Neuronal stem cell (in vitro differentiated cells): ENCODE measurements at regions not wholly inside any gene's neighbourhood (a gene's known extent, or its start where the extent isn't known, plus 50 kb on each side); places are given as distances from the start of the nearest gene placed in this dataset.

ENCODE experiments used
- DNase-seq: peaks from one replicate; pipeline ENCODE4 v3.0.0-alpha.2; 2013; ENCODE audit warnings: low spot score
- H2AFZ ChIP-seq: one replicate; pipeline ENCODE4 v1.6.1; 2013; ENCODE audit warnings: mild to moderate bottlenecking, low read length, inconsistent platforms
- H2AK5ac ChIP-seq: 2 replicates; pipeline ENCODE4 v1.6.1; 2013; ENCODE audit warnings: low read depth, mild to moderate bottlenecking, inconsistent platforms, low read length, moderate library complexity, mixed read lengths
- H2BK120ac ChIP-seq: 2 replicates; pipeline ENCODE4 v1.6.1; 2013; ENCODE audit warnings: low read depth, mild to moderate bottlenecking, inconsistent platforms, low read length, moderate library complexity, mixed read lengths
- H2BK12ac ChIP-seq: one replicate; pipeline ENCODE4 v1.6.1; 2013; ENCODE audit warnings: low read length, inconsistent platforms
- H2BK15ac ChIP-seq: 2 replicates; pipeline ENCODE4 v1.6.1; 2013; ENCODE audit warnings: mild to moderate bottlenecking, low read length, inconsistent platforms, mixed read lengths
- H2BK5ac ChIP-seq: one replicate; pipeline ENCODE4 v1.6.1; 2013; ENCODE audit warnings: inconsistent platforms, mild to moderate bottlenecking, low read length, moderate library complexity
- H3K14ac ChIP-seq: one replicate; pipeline ENCODE4 v1.6.1; 2013; ENCODE audit warnings: low read length, inconsistent platforms
- H3K18ac ChIP-seq: 2 replicates; pipeline ENCODE4 v1.6.1; 2013; ENCODE audit warnings: low read length, inconsistent platforms
- H3K23ac ChIP-seq: 2 replicates; pipeline ENCODE4 v1.6.1; 2013; ENCODE audit warnings: low read depth, mild to moderate bottlenecking, mixed read lengths, low read length, inconsistent platforms; ENCODE audit not compliant: poor library complexity
- H3K27ac ChIP-seq: replicated peaks from 3 replicates; pipeline ENCODE4 v1.5.1; 2013; ENCODE audit warnings: low read length, inconsistent platforms
- H3K27me3 ChIP-seq, 3 experiments: 2 replicates each; pipeline ENCODE4 v1.6.1; 2013; ENCODE audit warnings: low read length in 3 of 3, mild to moderate bottlenecking in 2 of 3, inconsistent platforms in 1 of 3, low read depth in 1 of 3, mixed read lengths in 1 of 3, moderate library complexity in 1 of 3; ENCODE audit not compliant: control insufficient read depth in 3 of 3, insufficient read depth in 3 of 3
- H3K36me3 ChIP-seq, 2 donors: replicated peaks in 1 of 2; 2 replicates each; pipeline ENCODE4 v1.6.1; 2013; ENCODE audit warnings: low read length in 2 of 2; ENCODE audit not compliant: control insufficient read depth in 2 of 2, insufficient read depth in 2 of 2
- H3K4ac ChIP-seq: 2 replicates; pipeline ENCODE4 v1.6.1; 2013; ENCODE audit warnings: inconsistent platforms, mild to moderate bottlenecking, low read length, moderate library complexity
- H3K4me1 ChIP-seq, 2 donors: 1 replicate in 1 of 2; 2 replicates in 1 of 2; pipeline ENCODE4 v1.6.1; 2013; ENCODE audit warnings: low read length in 2 of 2, low read depth in 1 of 2; ENCODE audit not compliant: control insufficient read depth in 2 of 2, insufficient read depth in 1 of 2
- H3K4me2 ChIP-seq: one replicate; pipeline ENCODE4 v1.6.1; 2013; ENCODE audit warnings: mild to moderate bottlenecking, low read length, inconsistent platforms; ENCODE audit not compliant: insufficient read depth, poor library complexity, severe bottlenecking
- H3K4me3 ChIP-seq, 2 donors: 2 replicates each; pipeline ENCODE4 v1.5.1; 2013; ENCODE audit warnings: low read length in 2 of 2, mild to moderate bottlenecking in 2 of 2, inconsistent platforms in 1 of 2, moderate library complexity in 1 of 2
- H3K79me1 ChIP-seq: one replicate; pipeline ENCODE4 v1.6.1; 2013; ENCODE audit warnings: low read depth, mild to moderate bottlenecking, inconsistent platforms, low read length, moderate library complexity
- H3K9ac ChIP-seq: one replicate; pipeline ENCODE4 v1.6.1; 2013; ENCODE audit warnings: mild to moderate bottlenecking, low read depth, low read length, inconsistent platforms; ENCODE audit not compliant: poor library complexity
- H3K9me3 ChIP-seq, 2 donors: replicated peaks in 1 of 2; 2 replicates each; pipeline versions ENCODE3 to v1.6.1; 2013; ENCODE audit warnings: low read length in 2 of 2, mild to moderate bottlenecking in 2 of 2, inconsistent platforms in 1 of 2, low read depth in 1 of 2, mixed read lengths in 1 of 2, moderate library complexity in 1 of 2; ENCODE audit not compliant: control insufficient read depth in 2 of 2, insufficient read depth in 1 of 2
- H4K8ac ChIP-seq: one replicate; pipeline ENCODE4 v1.6.1; 2013; ENCODE audit warnings: low read depth, mild to moderate bottlenecking, inconsistent platforms, low read length, moderate library complexity
- H4K91ac ChIP-seq: one replicate; pipeline ENCODE4 v1.6.1; 2013; ENCODE audit warnings: low read length, low read depth, mild to moderate bottlenecking, inconsistent platforms; ENCODE audit not compliant: poor library complexity
- WGBS, 2 donors: extraction: QIAGEN DNeasy Blood & Tissue Kit; methylation state at CpG; one replicate each; pipeline ENCODE4 v1.1.7; 2013; ENCODE audit warnings: missing lambda C conversion rate in 2 of 2, mixed read lengths in 1 of 2; ENCODE audit not compliant: insufficient read length in 2 of 2, insufficient replicate concordance in 1 of 2; ENCODE audit errors: extremely low coverage in 2 of 2; 5-methylcytosine and 5-hydroxymethylcytosine counted together

DNA sequence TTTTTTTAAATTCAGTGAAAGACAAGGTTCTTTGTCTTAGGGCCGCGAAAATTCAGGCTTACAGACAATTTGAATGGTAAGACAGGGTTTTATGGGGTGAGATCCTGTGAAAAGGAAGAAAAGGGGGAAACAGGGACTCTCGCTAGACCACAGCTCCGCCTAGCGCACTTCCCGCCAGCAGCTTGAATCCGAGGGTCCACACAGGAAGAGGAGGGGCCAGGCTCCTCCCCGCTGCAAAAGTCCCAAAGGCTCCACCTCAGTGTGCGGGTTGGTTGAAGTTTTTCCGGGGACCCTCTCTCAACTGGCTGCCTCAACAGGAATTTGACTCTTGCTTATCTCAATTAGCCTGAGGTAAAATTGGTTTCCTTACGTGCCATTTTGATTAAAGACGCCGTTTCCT, 950.9 kb upstream of the CNTN5 start:
- WGBS, 2 donors = no CpG with 5 or more reads among the region's 13 CpGs
- H3K4ac ChIP-seq = no peak overlapping the region
- H3K4me1 ChIP-seq = no peaks in the 10 kb centered on the region
- H4K8ac ChIP-seq = no peak overlapping the region
- H2BK12ac ChIP-seq = no peak overlapping the region
- H3K4me2 ChIP-seq = no peak overlapping the region
- H3K79me1 ChIP-seq = no peaks in the 10 kb centered on the region
- H2BK5ac ChIP-seq = no peak overlapping the region
- no peak overlapping the region for H2AFZ ChIP-seq
- no peak overlapping the region for H3K18ac ChIP-seq
- no peak overlapping the region for H4K91ac ChIP-seq
- no peak overlapping the region for H3K9ac ChIP-seq
- H3K9me3 ChIP-seq = no peaks in the 10 kb centered on the region
- H3K4me3 ChIP-seq = no peak overlapping the region
- H3K36me3 ChIP-seq = no peaks in the 10 kb centered on the region
- no peak overlapping the region for H3K14ac ChIP-seq
- H2AK5ac ChIP-seq = no peak overlapping the region
- no peak overlapping the region for H2BK120ac ChIP-seq
- H3K27ac ChIP-seq = no peak overlapping the region
- H2BK15ac ChIP-seq = no peak overlapping the region
- no peak overlapping the region for H3K23ac ChIP-seq
- no peaks in the 10 kb centered on the region for H3K27me3 ChIP-seq
- DNase-seq = no peak

- no peak overlapping the region for H3K4ac ChIP-seq
- H3K18ac ChIP-seq = no peak overlapping the region
- DNase-seq = no peak
- no peaks in the 10 kb centered on the region for H3K9me3 ChIP-seq
- no peak overlapping the region for H3K9ac ChIP-seq
- H4K8ac ChIP-seq = no peak overlapping the region
- H2BK120ac ChIP-seq = no peak overlapping the region
- H2BK5ac ChIP-seq = no peak overlapping the region
- no peak overlapping the region for H3K27ac ChIP-seq
- H3K14ac ChIP-seq = no peak overlapping the region
- no peaks in the 10 kb centered on the region for H3K79me1 ChIP-seq
- H3K4me3 ChIP-seq = no peak overlapping the region
- H3K4me2 ChIP-seq = no peak overlapping the region
- no peaks in the 10 kb centered on the region for H3K4me1 ChIP-seq
- H2BK15ac ChIP-seq = no peak overlapping the region
- no peak overlapping the region for H2AK5ac ChIP-seq
- H3K27me3 ChIP-seq = no peaks in the 10 kb centered on the region
- H3K23ac ChIP-seq = no peak overlapping the region
- H3K36me3 ChIP-seq = no peaks in the 10 kb centered on the region
- no peak overlapping the region for H2AFZ ChIP-seq
- WGBS, 2 donors = no CpG with 5 or more reads among the region's 3 CpGs
- no peak overlapping the region for H2BK12ac ChIP-seq
- H4K91ac ChIP-seq = no peak overlapping the region
Measured at GRCh38 chr11:98090861-98091505, 929.8 kb upstream of the CNTN5 start.

DNA sequence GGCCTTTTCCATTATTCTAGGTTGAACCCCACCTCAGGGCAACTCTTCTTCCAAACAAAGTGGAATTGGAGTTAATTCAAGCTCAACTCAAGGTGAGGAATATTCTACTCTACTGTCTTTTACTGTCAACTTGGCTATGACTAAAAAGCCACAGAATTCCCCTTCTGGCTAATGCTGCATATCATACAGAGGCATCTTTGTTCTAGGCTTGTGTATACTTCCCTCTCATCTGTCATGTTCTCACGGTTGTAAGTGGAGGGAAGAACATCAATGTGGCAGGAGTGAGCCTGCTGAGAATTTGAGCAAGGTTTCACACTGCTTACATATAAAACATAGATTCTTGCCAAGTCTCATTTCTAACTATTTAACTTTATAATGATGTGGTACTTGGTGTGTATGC, 921.4 kb upstream of the CNTN5 start:
- Histone ChIP-seq H2AK5ac (no peak overlapping the region), H2BK12ac (no peak overlapping the region), H3K23ac (no peak overlapping the region), H3K9ac (no peak overlapping the region), H3K4me3 (no peak overlapping the region), H3K4me2 (no peak overlapping the region), H3K18ac (no peak overlapping the region), H4K8ac (no peak overlapping the region), H3K79me1 (no peaks in the 10 kb centered on the region), H3K4ac (no peak overlapping the region), H3K27ac (no peak overlapping the region), H2AFZ (no peak overlapping the region), H3K4me1 (no peaks in the 10 kb centered on the region), H3K27me3 (no peaks in the 10 kb centered on the region), H4K91ac (no peak overlapping the region), H3K36me3 (no peaks in the 10 kb centered on the region), H2BK120ac (no peak overlapping the region), H2BK15ac (no peak overlapping the region), H2BK5ac (no peak overlapping the region), H3K14ac (no peak overlapping the region), H3K9me3 (no peaks in the 10 kb centered on the region)
- DNase-seq = no peak
- no CpG with 5 or more reads among the region's 1 CpG for WGBS, 2 donors

DNA sequence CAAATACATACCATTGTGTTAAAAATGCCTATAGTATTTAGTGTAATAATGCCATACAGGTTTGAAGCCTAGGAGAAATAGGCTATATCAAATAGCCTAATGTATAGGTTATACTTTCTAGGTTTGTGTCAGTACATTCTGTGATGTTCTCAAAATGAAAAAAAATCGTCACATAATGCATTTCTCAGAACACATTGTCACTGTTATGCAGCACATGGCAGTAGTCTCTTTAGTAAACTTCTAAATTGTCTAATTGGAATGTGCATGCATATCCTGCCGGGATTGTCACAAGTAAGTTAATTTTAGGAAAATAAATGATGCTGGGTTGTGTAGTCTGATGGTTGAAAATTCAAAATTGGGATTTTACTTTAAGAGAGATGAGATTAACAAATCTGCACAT, 920.1 kb upstream of the CNTN5 start:
- Histone ChIP-seq H2BK5ac (no peak overlapping the region), H2BK120ac (no peak overlapping the region), H2AFZ (no peak overlapping the region), H3K4me3 (no peak overlapping the region), H2BK15ac (no peak overlapping the region), H3K4me2 (no peak overlapping the region), H3K18ac (no peak overlapping the region), H3K4me1 (no peaks in the 10 kb centered on the region), H3K14ac (no peak overlapping the region), H3K9me3 (no peaks in the 10 kb centered on the region), H4K8ac (no peak overlapping the region), H3K27me3 (no peaks in the 10 kb centered on the region), H3K4ac (no peak overlapping the region), H3K23ac (no peak overlapping the region), H3K9ac (no peak overlapping the region), H2BK12ac (no peak overlapping the region), H4K91ac (no peak overlapping the region), H3K79me1 (no peaks in the 10 kb centered on the region), H3K36me3 (no peaks in the 10 kb centered on the region), H2AK5ac (no peak overlapping the region), H3K27ac (no peak overlapping the region)
- no CpG with 5 or more reads among the region's 2 CpGs for WGBS, 2 donors
- DNase-seq = no peak
